ENCODE measurements at regions not wholly inside any gene's neighbourhood (a gene's known extent, or its start where the extent isn't known, plus 50 kb on each side); places are given as distances from the start of the nearest gene placed in this dataset.

DNA sequence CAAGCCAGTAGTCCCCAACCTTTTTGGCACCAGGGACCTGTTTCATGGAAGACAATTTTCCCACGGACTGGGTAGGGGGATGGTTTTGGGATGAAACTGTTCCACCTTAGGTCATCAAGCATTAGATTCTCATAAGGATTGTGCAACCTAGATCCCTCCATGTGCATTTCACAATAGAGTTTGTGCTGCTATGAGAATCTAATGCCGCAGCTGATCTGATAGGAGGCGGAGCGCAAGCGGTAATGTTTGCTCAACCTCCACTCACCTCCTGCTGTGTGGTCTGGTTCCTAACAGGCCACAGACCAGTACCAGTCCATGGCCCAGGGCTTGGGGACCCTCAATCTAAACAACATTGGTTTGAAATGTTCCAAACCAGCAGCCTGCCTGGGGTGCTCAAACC, 137.0 kb upstream of the STXBP5 start:
- Mint-ChIP-seq H3K4me1 (peaks cover 6% of the 10 kb centered on the region), H3K27ac (no peak overlapping the region)

GRCh38 chr6:147071776-147072175, 132.4 kb upstream of the STXBP5 start:
- Mint-ChIP-seq H3K4me1 (no peaks in the 10 kb centered on the region), H3K27me3 (no peaks in the 10 kb centered on the region), H3K27ac (no peak overlapping the region), H3K9me3 (no peaks in the 10 kb centered on the region), H3K36me3 (no peaks in the 10 kb centered on the region), H3K4me3 (no peak overlapping the region)

More for the DNA sequence above, 137.0 kb upstream of the STXBP5 start:
- H3K9me3 Mint-ChIP-seq = no peaks in the 10 kb centered on the region
- H3K4me3 Mint-ChIP-seq = no peak overlapping the region
- no peaks in the 10 kb centered on the region for H3K27me3 Mint-ChIP-seq
- peaks cover 4% of the 10 kb centered on the region for H3K36me3 Mint-ChIP-seq

DNA sequence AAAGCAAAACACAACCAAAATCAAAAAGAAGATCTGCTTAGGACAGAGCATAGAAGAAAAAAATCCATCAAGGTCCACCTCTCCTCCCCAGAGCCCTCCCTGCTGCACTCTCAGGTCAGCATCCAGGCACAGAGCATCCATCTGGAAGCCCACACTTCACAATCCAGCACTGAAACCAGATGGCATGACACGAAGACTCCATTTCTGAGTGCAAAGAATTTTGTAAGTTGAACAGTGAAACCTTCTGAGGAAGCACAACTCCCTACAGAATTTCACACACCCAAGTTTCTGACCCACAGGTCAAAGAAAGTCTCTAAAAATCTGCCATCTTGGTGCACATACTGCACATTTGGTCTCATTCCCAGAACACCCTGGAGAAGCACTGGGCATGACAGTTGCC, 128.8 kb upstream of the STXBP5 start:
- no peaks in the 10 kb centered on the region for H3K27me3 Mint-ChIP-seq
- peaks cover 4% of the 10 kb centered on the region for H3K4me1 Mint-ChIP-seq
- H3K36me3 Mint-ChIP-seq = no peaks in the 10 kb centered on the region
- no peak overlapping the region for H3K27ac Mint-ChIP-seq
- H3K9me3 Mint-ChIP-seq = no peaks in the 10 kb centered on the region
- no peak overlapping the region for H3K4me3 Mint-ChIP-seq

- Mint-ChIP-seq H3K4me3 (no peak overlapping the region), H3K27me3 (no peaks in the 10 kb centered on the region), H3K36me3 (no peaks in the 10 kb centered on the region), H3K27ac (no peak overlapping the region), H3K4me1 (peaks cover 4% of the 10 kb centered on the region), H3K9me3 (no peaks in the 10 kb centered on the region)
Measured at GRCh38 chr6:147077251-147077650, 127.0 kb upstream of the STXBP5 start.

DNA sequence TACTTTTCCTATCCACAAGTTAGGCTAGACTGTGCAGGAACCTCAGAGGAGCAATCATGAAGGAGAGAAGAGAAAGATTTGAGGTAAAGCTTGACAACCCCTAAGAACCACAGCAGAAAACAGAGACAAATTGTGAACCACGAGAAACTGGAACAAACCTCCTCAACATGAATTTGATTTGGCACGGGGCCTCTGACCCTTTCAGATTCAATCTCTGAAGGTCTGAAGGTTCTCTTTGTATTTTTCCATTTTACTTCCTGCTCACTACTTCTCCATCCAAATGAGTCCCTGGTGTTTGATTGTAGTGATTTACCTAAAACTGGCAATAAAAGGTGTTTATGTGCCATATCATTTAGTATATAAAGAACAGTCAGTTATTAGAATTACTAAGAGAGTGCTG, 126.1 kb upstream of the STXBP5 start:
- peaks cover 4% of the 10 kb centered on the region for H3K4me1 Mint-ChIP-seq
- no peaks in the 10 kb centered on the region for H3K36me3 Mint-ChIP-seq
- H3K27me3 Mint-ChIP-seq = no peaks in the 10 kb centered on the region
- no peak overlapping the region for H3K27ac Mint-ChIP-seq
- no peak overlapping the region for H3K4me3 Mint-ChIP-seq
- no peaks in the 10 kb centered on the region for H3K9me3 Mint-ChIP-seq

DNA sequence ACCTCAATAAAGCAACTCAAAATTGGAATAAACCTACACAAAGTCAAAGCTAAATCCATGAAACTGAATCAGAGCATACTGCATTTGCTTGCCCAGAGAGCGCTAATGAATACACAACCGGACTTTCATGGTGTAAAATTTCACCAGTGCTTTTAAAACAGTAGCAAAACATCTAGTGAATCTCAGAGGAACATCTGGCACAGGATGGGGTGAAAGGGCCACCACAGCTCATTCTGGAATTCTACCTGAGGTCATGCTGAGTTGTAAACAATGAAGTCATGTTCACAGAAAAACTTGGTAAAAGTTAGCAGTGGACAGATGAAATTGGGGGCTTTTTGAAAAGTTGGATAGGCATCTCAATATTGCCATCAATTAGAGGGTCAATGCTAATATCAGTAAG, 125.6 kb upstream of the STXBP5 start:
- H3K27ac Mint-ChIP-seq = no peak overlapping the region
- no peaks in the 10 kb centered on the region for H3K27me3 Mint-ChIP-seq
- no peaks in the 10 kb centered on the region for H3K9me3 Mint-ChIP-seq
- H3K36me3 Mint-ChIP-seq = no peaks in the 10 kb centered on the region
- no peak overlapping the region for H3K4me3 Mint-ChIP-seq
- peaks cover 4% of the 10 kb centered on the region for H3K4me1 Mint-ChIP-seq

GRCh38 chr6:147080225-147080624, 124.0 kb upstream of the STXBP5 start:
- Mint-ChIP-seq H3K4me3 (no peak overlapping the region), H3K9me3 (no peaks in the 10 kb centered on the region), H3K27ac (peak overlapping the region; percentile 23)

DNA sequence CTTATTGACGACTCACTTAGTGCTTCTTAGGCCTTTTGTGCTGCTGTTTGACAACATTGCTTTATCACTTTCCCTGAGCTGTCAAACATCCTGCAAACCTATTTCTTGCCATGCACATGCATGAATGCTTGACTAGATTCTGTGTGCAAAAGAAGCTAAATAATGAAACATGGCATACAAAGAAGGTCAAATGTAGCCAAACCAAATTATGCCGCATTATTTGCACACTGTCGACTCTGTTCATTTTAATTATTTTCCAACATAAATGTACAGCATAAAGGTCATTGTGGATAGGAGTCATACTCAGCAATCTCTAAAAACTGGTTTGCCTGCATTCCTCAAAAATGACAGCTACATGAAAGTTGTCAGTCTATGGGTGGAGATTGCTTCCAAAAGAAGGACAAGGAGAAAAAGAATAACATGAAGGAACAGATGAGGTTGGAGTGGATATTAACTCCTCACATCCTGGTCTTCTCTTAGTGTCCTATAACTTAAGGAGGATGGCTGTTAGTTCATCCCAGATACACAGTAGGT, 123.1 kb upstream of the STXBP5 start:
- no peaks in the 10 kb centered on the region for H3K9me3 Mint-ChIP-seq
- no peak overlapping the region for H3K4me3 Mint-ChIP-seq
- H3K27ac Mint-ChIP-seq = no peak overlapping the region
- no peaks in the 10 kb centered on the region for H3K36me3 Mint-ChIP-seq
- H3K4me1 Mint-ChIP-seq = peaks cover 8% of the 10 kb centered on the region
- no peaks in the 10 kb centered on the region for H3K27me3 Mint-ChIP-seq

More at GRCh38 chr6:147080225-147080624, 124.0 kb upstream of the STXBP5 start:
- Mint-ChIP-seq H3K4me1 (peaks cover 8% of the 10 kb centered on the region), H3K36me3 (no peaks in the 10 kb centered on the region), H3K27me3 (no peaks in the 10 kb centered on the region)

DNA sequence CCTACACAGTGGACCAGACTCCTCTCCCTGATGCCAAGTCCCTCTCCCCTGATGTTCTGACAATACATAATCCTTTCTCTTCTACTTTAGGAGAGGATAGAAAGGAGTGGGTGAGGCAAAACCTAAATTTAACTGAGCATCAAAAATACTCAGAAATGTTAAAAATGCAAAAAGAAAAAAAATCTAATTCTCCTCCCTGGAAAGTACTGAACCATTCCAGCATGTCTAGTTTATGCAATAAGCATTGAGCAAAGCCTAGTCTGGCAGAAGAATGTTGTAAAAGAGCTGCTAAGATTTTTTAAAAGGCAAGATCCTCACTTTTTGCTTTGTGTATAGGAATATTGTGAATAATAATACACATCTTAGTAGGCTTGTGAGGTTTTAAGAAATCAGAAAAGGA, 116.6 kb upstream of the STXBP5 start:
- no peak overlapping the region for H3K27ac Mint-ChIP-seq
- H3K9me3 Mint-ChIP-seq = peaks cover 6% of the 10 kb centered on the region
- H3K27me3 Mint-ChIP-seq = no peaks in the 10 kb centered on the region
- no peak overlapping the region for H3K4me3 Mint-ChIP-seq
- H3K36me3 Mint-ChIP-seq = peaks cover 2% of the 10 kb centered on the region
- peaks cover 4% of the 10 kb centered on the region for H3K4me1 Mint-ChIP-seq

- no peak overlapping the region for H3K27ac Mint-ChIP-seq
- H3K9me3 Mint-ChIP-seq = peaks cover 6% of the 10 kb centered on the region
- peaks cover 3% of the 10 kb centered on the region for H3K4me1 Mint-ChIP-seq
- no peak overlapping the region for H3K4me3 Mint-ChIP-seq
- peaks cover 2% of the 10 kb centered on the region for H3K36me3 Mint-ChIP-seq
- no peaks in the 10 kb centered on the region for H3K27me3 Mint-ChIP-seq
Measured at GRCh38 chr6:147088861-147089260, 115.4 kb upstream of the STXBP5 start.

DNA sequence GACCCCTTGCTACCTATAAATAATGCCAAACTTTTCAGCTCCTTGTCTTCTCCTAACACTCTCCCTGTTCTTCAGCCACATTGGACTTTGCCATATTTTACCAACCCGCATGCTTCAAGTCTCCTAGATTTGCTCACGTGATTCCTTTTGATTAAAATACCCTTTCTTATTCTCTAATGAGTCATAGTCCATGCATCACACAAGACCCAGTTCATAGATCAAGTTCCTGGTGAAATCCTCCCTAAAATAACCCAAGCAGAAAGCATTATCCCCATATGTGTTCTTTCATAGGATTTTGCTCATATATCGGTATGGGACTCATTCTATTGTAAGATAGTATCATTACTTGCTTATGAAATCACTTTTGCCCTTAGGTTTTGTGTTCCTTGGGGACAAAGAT, 108.9 kb upstream of the STXBP5 start:
- Mint-ChIP-seq H3K4me1 (no peaks in the 10 kb centered on the region), H3K27me3 (peaks cover 2% of the 10 kb centered on the region)

DNA sequence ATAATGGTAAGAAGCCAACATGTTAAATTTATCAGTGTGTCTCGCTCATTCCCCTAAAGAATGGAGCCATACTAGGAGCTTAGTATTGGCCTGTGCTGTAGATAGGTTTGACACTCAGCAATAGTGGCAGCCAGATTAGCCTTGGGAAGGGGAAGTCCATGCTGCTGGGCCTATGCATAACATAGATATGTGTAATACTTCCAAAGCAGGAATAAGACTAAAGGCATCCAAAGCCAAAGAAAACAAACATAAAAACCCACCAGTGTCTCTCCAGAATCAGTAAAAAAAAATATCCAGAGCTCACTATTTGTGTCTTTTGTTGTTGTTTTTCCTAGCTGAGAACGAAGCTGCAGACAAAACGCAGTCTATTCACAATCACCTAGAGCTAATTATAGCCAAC, 104.2 kb upstream of the STXBP5 start:
- H3K36me3 Mint-ChIP-seq = peaks cover 2% of the 10 kb centered on the region
- H3K4me3 Mint-ChIP-seq = no peak overlapping the region
- H3K27ac Mint-ChIP-seq = no peak overlapping the region
- H3K4me1 Mint-ChIP-seq = peaks cover 22% of the 10 kb centered on the region
- no peaks in the 10 kb centered on the region for H3K9me3 Mint-ChIP-seq
- H3K27me3 Mint-ChIP-seq = peaks cover 2% of the 10 kb centered on the region

More for the DNA sequence above, 108.9 kb upstream of the STXBP5 start:
- Mint-ChIP-seq H3K27ac (no peak overlapping the region), H3K36me3 (peaks cover 2% of the 10 kb centered on the region), H3K9me3 (peaks cover 4% of the 10 kb centered on the region), H3K4me3 (no peak overlapping the region)

- Mint-ChIP-seq H3K36me3 (no peaks in the 10 kb centered on the region), H3K4me1 (peaks cover 39% of the 10 kb centered on the region), H3K4me3 (no peak overlapping the region), H3K27ac (no peak overlapping the region), H3K9me3 (no peaks in the 10 kb centered on the region), H3K27me3 (no peaks in the 10 kb centered on the region)
Measured at GRCh38 chr6:147103007-147103406, 101.2 kb upstream of the STXBP5 start.

DNA sequence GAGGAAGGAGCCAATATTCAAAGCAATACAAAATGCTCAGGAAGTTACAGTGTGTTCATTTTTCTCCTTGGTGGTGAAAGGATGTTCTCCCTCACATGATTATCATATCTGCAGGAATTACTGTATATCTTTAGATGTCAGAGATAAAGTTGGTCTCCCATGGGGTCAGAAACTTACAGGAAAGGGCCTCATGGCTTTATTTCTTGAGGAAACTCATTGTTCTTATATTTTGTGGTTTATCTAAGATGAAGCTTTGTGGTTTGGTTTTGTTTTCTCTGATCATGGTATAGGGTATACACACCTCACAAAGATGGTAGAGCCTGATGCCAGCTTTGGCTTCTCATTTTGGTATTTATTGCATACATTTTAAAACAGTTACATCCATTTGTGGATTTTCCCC, 100.5 kb upstream of the STXBP5 start:
- Mint-ChIP-seq H3K4me1 (peaks cover 46% of the 10 kb centered on the region), H3K36me3 (no peaks in the 10 kb centered on the region), H3K27me3 (no peaks in the 10 kb centered on the region), H3K27ac (no peak overlapping the region), H3K4me3 (no peak overlapping the region), H3K9me3 (no peaks in the 10 kb centered on the region)

- Mint-ChIP-seq H3K36me3 (no peaks in the 10 kb centered on the region), H3K4me1 (peaks cover 64% of the 10 kb centered on the region), H3K4me3 (no peak overlapping the region), H3K27me3 (no peaks in the 10 kb centered on the region), H3K9me3 (no peaks in the 10 kb centered on the region), H3K27ac (no peak overlapping the region)
Measured at GRCh38 chr6:147105786-147106185, 98.4 kb upstream of the STXBP5 start.

GRCh38 chr6:147106759-147107401, 97.3 kb upstream of the STXBP5 start:
- peak overlapping the region; percentile 19 for H3K27ac Mint-ChIP-seq
- H3K27me3 Mint-ChIP-seq = no peaks in the 10 kb centered on the region
- H3K36me3 Mint-ChIP-seq = no peaks in the 10 kb centered on the region
- H3K9me3 Mint-ChIP-seq = no peaks in the 10 kb centered on the region
- peak overlapping the region; percentile 37 for H3K4me3 Mint-ChIP-seq
- H3K4me1 Mint-ChIP-seq = peaks cover 73% of the 10 kb centered on the region

Measured in activated naive CD4-positive, alpha-beta T cell treated with anti-CD3 and anti-CD28 coated beads, Interleukin-2, amount 50 U/mL, for 24 hours (primary cell).